Hematopoietic multipotent progenitor cell treated with erythropoietin and hydrocortisone succinate and interleukin-3 and kit ligand, for 8 days (in vitro differentiated cells): ENCODE measurements at regions not wholly inside any gene's neighbourhood (a gene's known extent, or its start where the extent isn't known, plus 50 kb on each side); places are given as distances from the start of the nearest gene placed in this dataset.

Experiments
- DNase-seq: peaks from one replicate; pipeline ENCODE4 v3.0.0-alpha.2; 2015

- no peak for DNase-seq
These were observed 216.9 kb downstream of the HAPSTR1 start for GRCh38 chr16:9308356-9308801.

DNA sequence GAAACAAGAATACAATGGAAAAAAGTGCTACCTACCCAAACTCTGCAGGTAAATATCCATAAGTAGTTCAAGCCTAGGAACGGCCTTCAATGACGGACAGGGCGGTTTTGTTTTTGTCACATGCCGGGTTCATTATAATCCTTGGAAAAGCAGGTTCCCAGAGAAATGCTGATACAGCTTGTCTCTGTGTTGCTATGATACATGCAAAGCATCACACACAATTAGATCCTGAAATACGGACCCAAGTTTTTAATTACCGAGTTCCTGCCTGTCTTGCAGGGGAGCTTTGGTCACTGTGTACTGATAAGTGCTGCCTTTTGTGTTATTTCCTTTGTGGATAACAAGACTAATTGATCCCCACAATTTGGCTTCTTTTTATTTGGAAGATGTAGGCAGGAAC is 217.4 kb downstream of the HAPSTR1 start:
- DNase-seq = no peak

GRCh38 chr16:9309844-9310243 is 218.4 kb downstream of the HAPSTR1 start:
- no peak for DNase-seq

DNA sequence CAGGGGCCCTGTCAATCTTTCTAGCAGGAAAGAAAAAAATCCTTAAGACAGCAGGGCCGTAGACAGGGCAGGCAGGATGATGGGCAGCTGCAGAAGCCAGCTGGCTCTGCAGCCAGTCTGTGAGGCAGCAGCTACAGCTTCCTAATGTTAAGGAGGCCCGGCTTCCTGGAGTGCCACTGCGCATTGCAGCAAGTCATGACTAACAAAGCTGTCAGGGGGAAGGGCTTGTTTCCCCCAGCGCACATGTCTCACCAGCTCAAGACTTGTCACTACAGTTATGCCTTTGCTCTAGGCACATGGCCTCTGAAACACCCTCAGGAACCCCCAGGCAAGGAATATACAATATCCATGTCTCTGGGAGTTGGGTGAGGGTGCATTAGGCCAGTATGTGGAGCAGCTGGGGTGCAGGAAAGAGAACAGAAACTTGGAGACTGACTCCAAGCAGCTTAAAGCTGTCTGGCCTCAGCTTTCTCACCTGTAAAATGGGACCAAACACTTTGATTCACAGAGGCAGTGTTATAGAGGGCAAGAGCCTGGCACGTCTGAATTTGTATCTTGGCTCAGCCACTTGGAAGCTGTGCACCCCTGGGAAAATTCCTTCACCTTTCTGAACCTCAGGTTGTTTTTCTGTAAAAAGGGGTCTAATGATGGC is 220.0 kb downstream of the HAPSTR1 start:
- DNase-seq = no peak

DNA sequence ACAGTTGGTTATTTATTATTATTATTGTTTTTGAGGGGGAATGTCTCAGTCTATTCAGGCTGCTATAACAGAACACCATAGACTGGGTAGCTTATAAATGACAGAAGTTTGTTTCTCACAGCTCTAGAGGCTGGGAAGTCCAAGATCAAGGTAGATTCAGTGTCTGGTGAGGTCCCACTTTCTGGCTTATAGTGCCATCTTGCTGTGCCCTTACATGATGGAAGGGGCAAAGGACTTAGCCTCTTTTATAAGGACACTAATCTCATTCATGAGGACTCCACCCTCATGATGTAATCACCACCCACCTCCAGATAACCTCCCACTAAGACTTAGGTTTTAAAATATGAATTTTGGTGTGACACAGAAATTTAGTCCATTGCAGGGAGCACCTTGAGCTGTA is 224.6 kb downstream of the HAPSTR1 start:
- no peak for DNase-seq

GRCh38 chr16:9316615-9317014 is 225.2 kb downstream of the HAPSTR1 start:
- DNase-seq = no peak

GRCh38 chr16:9318764-9319163 is 227.3 kb downstream of the HAPSTR1 start:
- DNase-seq = no peak

DNA sequence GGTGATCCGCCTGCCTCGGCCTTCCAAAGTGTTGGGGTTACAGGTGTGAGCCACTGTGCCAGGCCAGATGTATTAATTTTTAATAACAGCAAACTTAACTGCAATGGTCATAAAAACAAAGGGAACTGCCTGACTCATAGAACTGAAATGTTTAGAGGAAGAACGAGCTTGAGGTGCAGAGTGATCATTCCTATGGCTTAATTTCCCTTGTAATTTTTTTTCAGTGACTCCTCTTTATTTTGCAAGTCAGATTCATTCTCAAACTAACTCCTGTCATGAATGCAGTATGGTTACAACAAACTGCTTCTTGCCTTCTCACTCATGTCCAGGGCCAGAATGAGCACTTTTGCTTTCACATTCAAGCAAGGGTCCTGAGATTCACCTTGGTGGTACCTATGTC is 231.3 kb downstream of the HAPSTR1 start:
- DNase-seq = no peak

DNA sequence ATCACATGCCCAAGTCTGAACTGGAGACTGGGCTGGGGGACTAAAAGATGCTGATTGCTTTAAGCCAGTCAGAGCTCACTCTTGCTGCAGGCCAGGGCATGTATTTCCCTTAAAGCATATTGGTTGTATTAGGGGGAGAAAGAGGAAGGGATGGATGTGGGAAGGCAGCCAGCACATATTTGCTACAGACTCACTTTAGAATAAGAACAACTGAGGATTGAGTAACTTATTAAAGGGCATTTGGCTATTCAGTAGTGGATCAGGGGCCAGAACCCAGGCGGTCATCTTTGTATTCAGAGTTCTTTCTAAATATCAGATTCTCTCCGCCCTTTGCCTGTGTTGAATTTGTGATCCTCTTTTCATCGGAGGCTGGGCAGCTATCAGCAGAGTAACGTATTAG is 231.7 kb downstream of the HAPSTR1 start:
- DNase-seq = no peak

DNA sequence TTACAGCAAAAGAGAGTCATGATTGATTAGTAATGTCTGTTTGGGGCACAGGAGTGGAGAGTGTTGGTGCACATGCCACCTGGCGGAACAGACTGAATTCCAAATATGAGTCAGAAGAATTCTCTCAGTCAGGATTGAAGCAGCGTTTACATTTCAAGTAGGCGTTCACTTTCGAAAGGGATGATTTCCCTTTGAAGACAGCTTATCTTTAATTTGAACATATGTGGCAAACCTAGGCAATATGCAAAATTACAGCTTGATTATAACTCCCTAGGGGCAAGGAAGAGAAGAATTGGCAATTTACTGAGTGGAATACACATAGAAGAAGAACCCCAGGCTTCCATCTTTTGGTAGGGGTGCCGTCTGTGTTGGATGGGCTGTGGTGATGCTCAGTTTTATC is 235.8 kb downstream of the HAPSTR1 start:
- DNase-seq = no peak

GRCh38 chr16:9328411-9328810 is 237.0 kb downstream of the HAPSTR1 start:
- no peak for DNase-seq

DNA sequence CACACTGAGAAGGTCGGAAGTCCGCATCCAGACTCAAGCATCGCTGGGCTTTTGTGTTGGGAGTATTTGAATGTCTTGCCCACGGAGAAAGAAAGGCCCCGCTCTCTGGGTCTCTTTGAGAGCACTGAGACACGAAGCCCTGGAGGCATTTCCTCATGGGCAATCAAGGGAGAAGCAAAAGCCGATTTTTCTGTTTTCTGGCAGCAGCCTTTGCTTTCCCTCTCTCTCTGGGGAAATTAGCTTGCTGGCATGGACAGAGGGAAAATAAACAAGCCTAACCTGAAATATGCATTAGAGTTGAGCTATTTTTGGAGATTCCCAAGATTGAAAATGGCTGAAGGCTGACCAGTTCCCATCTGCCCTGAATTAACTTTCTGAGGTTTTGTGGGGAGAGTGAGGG is 238.7 kb downstream of the HAPSTR1 start:
- no peak for DNase-seq

- DNase-seq = no peak
These were observed 240.1 kb downstream of the HAPSTR1 start for GRCh38 chr16:9331503-9331902.

DNA sequence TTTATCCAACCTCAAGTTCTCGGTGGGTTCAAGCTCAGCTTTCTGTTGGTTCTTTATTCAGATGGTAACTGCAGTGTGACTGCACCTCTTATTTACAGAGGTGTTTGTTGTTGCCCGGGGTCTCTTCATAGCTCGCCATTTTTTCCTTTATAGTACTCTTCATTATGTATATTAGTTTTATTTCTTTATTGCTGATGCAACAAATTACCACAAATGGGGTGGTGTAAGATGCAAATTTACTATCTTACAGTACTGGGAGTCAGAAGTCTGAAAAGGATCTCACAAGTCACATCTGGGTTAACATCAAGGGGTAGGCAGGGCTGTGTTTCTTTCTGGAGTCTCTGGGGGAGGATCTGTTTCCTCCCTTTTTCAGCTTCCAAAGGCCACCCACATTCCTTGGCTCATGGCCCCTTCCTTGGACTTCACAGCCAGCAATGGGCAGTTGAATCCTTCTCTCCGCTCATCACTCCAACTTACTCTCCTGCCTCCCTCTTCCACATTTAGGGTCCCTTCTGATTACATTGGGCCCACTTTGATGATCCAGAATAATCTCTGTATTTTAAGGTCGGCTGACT is 241.2 kb downstream of the HAPSTR1 start:
- DNase-seq = no peak

GRCh38 chr16:9333469-9333868 is 242.0 kb downstream of the HAPSTR1 start:
- DNase-seq = no peak

DNA sequence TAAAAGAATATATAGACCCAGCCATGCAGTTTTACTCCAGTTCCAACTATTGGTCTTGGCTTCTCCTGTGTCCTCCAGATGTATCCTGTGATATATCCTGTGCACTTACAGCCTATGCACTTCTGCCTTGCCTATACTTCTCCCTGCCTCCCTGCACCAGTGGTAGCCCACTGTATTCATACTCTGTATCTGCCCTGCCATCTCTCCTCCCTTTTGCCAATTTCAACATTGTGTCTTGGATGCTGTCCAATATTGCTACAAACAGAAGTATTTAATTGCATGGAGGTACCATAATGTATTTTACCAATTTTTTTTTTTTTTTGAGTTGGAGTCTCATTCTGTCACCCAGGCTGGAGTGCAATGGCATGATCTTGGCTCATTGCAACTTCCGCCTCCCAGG is 242.7 kb downstream of the HAPSTR1 start:
- no peak for DNase-seq

DNA sequence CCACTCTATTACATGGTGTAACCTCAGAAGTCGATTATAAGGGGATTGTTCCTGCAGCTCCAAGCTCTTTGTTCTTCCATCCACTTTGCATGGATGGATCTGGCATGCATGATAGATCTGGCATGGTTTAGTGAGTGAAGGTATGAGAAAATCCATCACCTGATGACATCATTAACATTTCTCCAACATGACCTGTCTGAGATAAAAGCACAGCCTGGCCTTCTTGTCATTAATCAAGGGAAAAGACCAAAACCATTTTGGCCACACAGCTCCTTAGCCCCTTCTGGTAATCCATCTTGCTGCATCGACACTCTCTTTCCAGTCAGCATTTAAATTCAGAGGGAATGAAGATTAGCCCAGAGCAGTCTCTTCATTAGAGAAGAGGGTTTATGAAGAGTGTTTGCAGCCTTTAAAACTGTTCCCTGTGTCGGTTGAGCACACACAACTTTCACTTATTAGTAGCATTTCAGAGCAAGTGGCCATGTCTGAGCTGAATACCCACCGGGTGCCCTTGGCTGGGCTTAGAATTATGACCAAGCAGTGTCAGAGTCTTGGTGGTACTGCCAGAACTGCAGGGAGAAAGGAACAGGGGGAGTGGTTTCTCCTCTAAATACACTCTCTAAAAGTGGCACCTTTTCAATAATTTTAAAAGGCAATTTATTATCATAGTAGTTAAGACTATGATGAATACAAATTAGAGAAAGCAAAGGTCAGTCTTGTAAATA is 246.0 kb downstream of the HAPSTR1 start:
- DNase-seq = no peak

DNA sequence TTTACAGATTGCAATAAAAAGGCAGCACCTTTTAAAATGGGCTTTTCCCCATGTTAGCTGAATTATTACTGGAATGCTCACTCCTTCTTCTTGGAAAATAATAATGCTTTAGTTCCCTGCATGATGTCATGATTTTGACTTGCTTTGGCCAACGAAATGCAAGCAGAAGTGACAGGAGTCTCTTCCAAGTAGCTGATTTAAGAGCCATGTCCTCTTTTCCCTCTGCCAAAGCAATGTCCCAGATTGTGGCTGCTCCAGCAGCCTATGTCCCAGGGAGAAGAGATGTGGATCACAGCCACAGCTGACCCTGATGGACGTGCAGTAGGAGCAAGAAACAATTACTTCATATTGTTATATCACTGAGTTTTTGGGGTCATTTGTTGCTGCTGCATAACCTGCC is 246.6 kb downstream of the HAPSTR1 start:
- no peak for DNase-seq

DNA sequence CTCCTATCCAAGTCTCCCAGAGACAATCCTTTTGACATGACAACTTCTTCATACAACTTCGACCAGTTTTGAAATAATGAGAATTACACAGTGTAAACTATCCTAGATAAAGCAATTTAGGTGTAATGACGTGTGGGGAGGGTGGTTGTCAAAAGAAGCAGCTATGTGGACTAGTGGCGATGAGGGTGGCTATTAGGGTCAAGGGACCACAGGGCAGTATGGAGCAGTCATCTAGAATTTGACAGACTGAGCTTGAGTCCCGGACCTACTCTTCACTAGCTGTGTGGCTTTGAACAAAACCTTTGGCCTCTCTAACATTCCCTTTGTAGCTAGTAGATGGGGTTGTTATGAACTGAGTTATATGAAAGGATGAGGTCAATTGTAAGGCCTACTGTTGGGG is 247.1 kb downstream of the HAPSTR1 start:
- no peak for DNase-seq

DNA sequence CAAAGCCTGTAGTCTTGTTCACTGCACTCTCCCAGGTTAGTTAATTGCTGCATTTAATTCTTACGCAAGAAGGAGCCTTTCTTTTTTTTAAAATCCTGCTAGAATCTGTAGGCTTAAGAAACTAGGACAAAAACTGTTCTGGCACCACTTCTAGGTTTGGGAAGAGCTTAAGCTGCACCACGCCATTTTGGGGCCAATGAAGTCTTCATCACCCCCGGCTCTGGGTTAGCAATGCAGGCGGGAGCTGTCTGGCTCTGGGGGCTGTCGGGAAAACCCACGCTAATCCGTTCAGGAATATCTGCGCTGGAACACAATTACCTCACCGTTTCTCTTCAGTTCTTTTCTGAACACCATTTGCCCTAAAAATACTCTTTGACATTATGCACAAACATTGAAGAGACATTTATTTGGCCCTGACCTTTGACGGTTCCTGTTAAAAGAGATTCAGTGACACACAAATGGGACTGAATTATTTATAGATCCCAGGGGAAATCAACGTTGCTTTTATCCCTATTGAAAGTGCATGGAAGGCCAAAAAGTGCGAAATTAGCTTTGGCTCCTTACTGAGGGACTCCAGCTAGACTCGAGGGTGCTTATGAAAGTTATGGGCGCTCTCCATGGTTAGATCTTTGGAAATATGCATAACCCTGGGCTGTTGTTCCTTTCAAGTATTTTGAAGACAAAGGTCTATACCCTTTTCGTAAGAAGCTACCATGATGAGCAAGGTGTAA is 249.2 kb downstream of the HAPSTR1 start:
- no peak for DNase-seq

- no peak for DNase-seq
These were observed 251.8 kb downstream of the HAPSTR1 start for GRCh38 chr16:9343276-9343675.

- no peak for DNase-seq
These were observed 253.1 kb downstream of the HAPSTR1 start for GRCh38 chr16:9344508-9344907.

- no peak for DNase-seq
These were observed 253.6 kb downstream of the HAPSTR1 start for GRCh38 chr16:9345046-9345445.

DNA sequence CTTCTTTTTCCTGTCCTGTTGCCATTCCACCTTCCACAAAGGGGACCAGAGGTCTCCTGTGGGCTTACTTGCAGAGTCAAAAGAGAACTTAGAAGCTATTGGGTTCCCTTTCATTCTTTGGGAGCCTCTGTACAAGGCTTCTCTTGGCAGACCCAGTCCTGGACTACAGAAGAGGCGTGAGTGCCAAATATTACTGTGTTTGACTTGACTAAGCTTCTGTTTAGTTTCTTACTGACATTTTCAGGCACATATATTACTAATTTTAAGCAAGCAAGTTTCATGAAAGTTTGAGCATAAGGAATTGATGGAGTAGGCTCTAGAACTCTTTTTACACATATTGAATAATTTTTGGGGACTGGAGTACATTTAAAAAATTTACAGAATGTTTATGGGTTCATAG is 254.4 kb downstream of the HAPSTR1 start:
- DNase-seq = no peak
